HEK293T (cell line): ENCODE measurements at regions not wholly inside any gene's neighbourhood (a gene's known extent, or its start where the extent isn't known, plus 50 kb on each side); places are given as distances from the start of the nearest gene placed in this dataset.

Experiments
- ARNT ChIP-seq: fragments of 450-650 bp; IDR thresholded peaks from 2 replicates; pipeline ENCODE4 v1.6.1; 2017; ENCODE audit warnings: mild to moderate bottlenecking
- BHLHE40 ChIP-seq: fragments of 450-650 bp; IDR thresholded peaks from 2 replicates; pipeline ENCODE4 v1.6.1; 2016; ENCODE audit warnings: mild to moderate bottlenecking, moderate library complexity, borderline replicate concordance
- ELF4 ChIP-seq: fragments of 450-650 bp; IDR thresholded peaks from 2 replicates; pipeline ENCODE4 v1.6.1; 2017; ENCODE audit warnings: antibody characterized with exemption
- FOXK2 ChIP-seq: fragments of 450-650 bp; IDR thresholded peaks from 2 replicates; pipeline ENCODE4 v1.6.1; 2016; ENCODE audit warnings: mild to moderate bottlenecking
- FOXM1 ChIP-seq: fragments of 450-650 bp; IDR thresholded peaks from 2 replicates; pipeline ENCODE4 v1.6.1; 2017; ENCODE audit warnings: mild to moderate bottlenecking, borderline replicate concordance
- HDGF ChIP-seq: fragments of 450-650 bp; IDR thresholded peaks from 2 replicates; pipeline ENCODE4 v1.6.1; 2017; ENCODE audit warnings: antibody characterized with exemption, borderline replicate concordance
- L3MBTL2 ChIP-seq: fragments of 450-650 bp; conservative IDR thresholded peaks from 2 replicates; pipeline ENCODE4 v1.6.1; 2016; ENCODE audit warnings: mild to moderate bottlenecking
- SP1 ChIP-seq: fragments of 450-650 bp; IDR thresholded peaks from 2 replicates; pipeline ENCODE4 v1.6.1; 2017
- SUZ12 ChIP-seq: fragments of 450-650 bp; IDR thresholded peaks from 2 replicates; pipeline ENCODE4 v1.6.1; 2016; ENCODE audit warnings: mild to moderate bottlenecking
- TARDBP ChIP-seq: fragments of 450-650 bp; IDR thresholded peaks from 2 replicates; pipeline ENCODE4 v1.6.1; 2016
- TF ChIP-seq, protein P1 (sequence below): fragments of 450-650 bp; IDR thresholded peaks from 2 replicates; pipeline ENCODE4 v1.6.1; 2016

DNA sequence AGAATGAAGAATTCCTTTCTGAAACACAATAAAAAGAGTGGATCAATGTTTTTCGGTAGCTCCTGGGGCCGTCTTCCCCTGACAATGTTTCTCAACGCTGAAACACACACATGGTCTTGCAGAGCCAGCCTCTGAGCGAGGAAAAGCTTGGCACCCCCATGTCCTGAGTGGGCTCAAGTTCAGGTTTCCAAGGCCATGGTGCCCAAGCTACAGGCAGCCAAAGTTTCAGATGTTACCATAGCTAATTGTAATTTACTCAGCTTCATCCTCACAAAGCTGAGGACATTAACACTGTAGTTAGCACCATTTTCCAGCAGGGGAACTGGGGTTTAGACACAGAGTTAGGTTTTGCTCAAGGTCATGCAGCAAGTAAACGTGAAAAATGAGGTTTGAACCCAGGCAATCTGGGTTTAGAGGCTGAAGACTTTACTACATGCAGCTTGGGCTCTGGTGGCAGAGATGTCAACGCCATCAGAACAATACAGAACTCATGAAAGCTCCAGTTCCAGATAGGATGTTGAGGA, 199.1 kb downstream of the TJP1 start:
- TF ChIP-seq SP1 (no peak), BHLHE40 (no peak), HDGF (no peak), L3MBTL2 (no peak), TARDBP (no peak), SUZ12 (no peak), FOXM1 (no peak), ARNT (no peak), FOXK2 (no peak), ELF4 (no peak)
- TF ChIP-seq, protein P1, sequence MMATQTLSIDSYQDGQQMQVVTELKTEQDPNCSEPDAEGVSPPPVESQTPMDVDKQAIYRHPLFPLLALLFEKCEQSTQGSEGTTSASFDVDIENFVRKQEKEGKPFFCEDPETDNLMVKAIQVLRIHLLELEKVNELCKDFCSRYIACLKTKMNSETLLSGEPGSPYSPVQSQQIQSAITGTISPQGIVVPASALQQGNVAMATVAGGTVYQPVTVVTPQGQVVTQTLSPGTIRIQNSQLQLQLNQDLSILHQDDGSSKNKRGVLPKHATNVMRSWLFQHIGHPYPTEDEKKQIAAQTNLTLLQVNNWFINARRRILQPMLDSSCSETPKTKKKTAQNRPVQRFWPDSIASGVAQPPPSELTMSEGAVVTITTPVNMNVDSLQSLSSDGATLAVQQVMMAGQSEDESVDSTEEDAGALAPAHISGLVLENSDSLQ: no peak
